ENCODE measurements at regions not wholly inside any gene's neighbourhood (a gene's known extent, or its start where the extent isn't known, plus 50 kb on each side); places are given as distances from the start of the nearest gene placed in this dataset.

GRCh38 chr5:174338185-174339010, 292.9 kb downstream of the NSG2 start:
- Histone ChIP-seq H3K9me3 (ENCODE audit: control extremely low read depth in 1 of 5, control insufficient read depth in 4 of 5, insufficient read depth in 2 of 5, low read depth in 1 of 5, low read length in 4 of 5) (no peaks in the 10 kb centered on the region), H3K27ac (ENCODE audit: insufficient read depth in 1 of 2, low read depth in 1 of 2, low read length in 2 of 2, poor library complexity in 1 of 2, severe bottlenecking in 2 of 2) (no peak overlapping the region), H3K27me3 (replicated peaks in 2 of 5; ENCODE audit: control insufficient read depth in 4 of 5, insufficient read depth in 5 of 5, low read length in 4 of 5) (peaks cover 4 to 52% (median 12%) of the 10 kb centered on the region in 5 experiments), H3K4me1 (ENCODE audit: control extremely low read depth in 1 of 4, control insufficient read depth in 4 of 4, insufficient read depth in 4 of 4, low read length in 3 of 4) (no peaks in the 10 kb centered on the region), H3K36me3 (ENCODE audit: control insufficient read depth in 4 of 4, insufficient read depth in 4 of 4, low read length in 3 of 4) (no peaks in the 10 kb centered on the region), H3K4me3 (ENCODE audit: control insufficient read depth in 1 of 7, extremely low read depth in 1 of 7, insufficient read depth in 4 of 7, low read depth in 2 of 7, low read length in 6 of 7) (no peak overlapping the region)
- POLR2A ChIA-PET, result interaction anchor here (0.6 kb wide), 1 partner anchor 75 kb away, joined by 4 read pairs; no protein-coding TSS in a partner anchor
- CTCF ChIA-PET, result no interaction called here
- DNase-seq, result no peak
- WGBS (ENCODE audit: insufficient coverage), result 50% methylated on average over 9 of the region's 13 CpGs

DNA sequence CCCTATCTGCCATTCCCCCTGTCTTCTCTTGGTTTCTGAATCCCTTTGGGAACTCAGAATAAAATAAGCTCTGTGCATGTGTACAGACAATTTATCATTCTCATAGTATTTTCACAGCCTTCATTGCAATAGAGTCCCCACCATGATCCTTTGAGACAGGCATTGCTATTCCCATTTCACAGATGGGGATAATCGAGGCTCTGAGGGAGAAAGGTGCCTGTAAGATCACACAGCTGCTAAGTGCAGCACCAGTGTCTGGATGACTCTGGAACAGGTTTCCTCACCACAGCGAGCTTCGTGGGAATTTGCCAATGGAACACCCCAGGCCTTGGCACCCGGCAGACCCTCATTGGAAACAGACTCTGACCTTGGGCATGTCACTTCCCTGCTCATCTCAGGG, 293.6 kb downstream of the NSG2 start:
- Histone ChIP-seq H3K9me3 (ENCODE audit: control extremely low read depth in 1 of 5, control insufficient read depth in 4 of 5, insufficient read depth in 2 of 5, low read depth in 1 of 5, low read length in 4 of 5) (no peaks in the 10 kb centered on the region), H3K4me1 (ENCODE audit: control extremely low read depth in 1 of 4, control insufficient read depth in 4 of 4, insufficient read depth in 4 of 4, low read length in 3 of 4) (no peaks in the 10 kb centered on the region), H3K36me3 (ENCODE audit: control insufficient read depth in 4 of 4, insufficient read depth in 4 of 4, low read length in 3 of 4) (no peaks in the 10 kb centered on the region), H3K27me3 (replicated peaks in 2 of 5; ENCODE audit: control insufficient read depth in 4 of 5, insufficient read depth in 5 of 5, low read length in 4 of 5) (peaks cover 4 to 52% (median 12%) of the 10 kb centered on the region in 5 experiments), H3K27ac (ENCODE audit: insufficient read depth in 1 of 2, low read depth in 1 of 2, low read length in 2 of 2, poor library complexity in 1 of 2, severe bottlenecking in 2 of 2) (no peak overlapping the region), H3K4me3 (ENCODE audit: control insufficient read depth in 1 of 7, extremely low read depth in 1 of 7, insufficient read depth in 4 of 7, low read depth in 2 of 7, low read length in 6 of 7) (no peak overlapping the region)
- 77% methylated on average over 4 of the region's 4 CpGs for WGBS (ENCODE audit: insufficient coverage)
- ChIA-PET POLR2A (no interaction called here), CTCF (no interaction called here)
- no peak for DNase-seq

- Histone ChIP-seq H3K27ac (ENCODE audit: insufficient read depth in 1 of 2, low read depth in 1 of 2, low read length in 2 of 2, poor library complexity in 1 of 2, severe bottlenecking in 2 of 2) (no peak overlapping the region), H3K36me3 (ENCODE audit: control insufficient read depth in 4 of 4, insufficient read depth in 4 of 4, low read length in 3 of 4) (no peaks in the 10 kb centered on the region), H3K27me3 (replicated peaks in 2 of 5; ENCODE audit: control insufficient read depth in 4 of 5, insufficient read depth in 5 of 5, low read length in 4 of 5) (peaks cover 4 to 57% (median 12%) of the 10 kb centered on the region in 5 experiments), H3K9me3 (ENCODE audit: control extremely low read depth in 1 of 5, control insufficient read depth in 4 of 5, insufficient read depth in 2 of 5, low read depth in 1 of 5, low read length in 4 of 5) (no peaks in the 10 kb centered on the region), H3K4me1 (ENCODE audit: control extremely low read depth in 1 of 4, control insufficient read depth in 4 of 4, insufficient read depth in 4 of 4, low read length in 3 of 4) (no peaks in the 10 kb centered on the region), H3K4me3 (ENCODE audit: control insufficient read depth in 1 of 7, extremely low read depth in 1 of 7, insufficient read depth in 4 of 7, low read depth in 2 of 7, low read length in 6 of 7) (no peak overlapping the region)
- 100% methylated on average over 2 of the region's 5 CpGs for WGBS (ENCODE audit: insufficient coverage)
- no peak for DNase-seq
- CTCF ChIA-PET, result interaction anchor here (0.9 kb wide), 1 partner anchor 23 kb away, joined by 3 read pairs; no protein-coding TSS in a partner anchor
- POLR2A ChIA-PET, result no interaction called here
Measured at GRCh38 chr5:174340226-174340625, 294.7 kb downstream of the NSG2 start.

DNA sequence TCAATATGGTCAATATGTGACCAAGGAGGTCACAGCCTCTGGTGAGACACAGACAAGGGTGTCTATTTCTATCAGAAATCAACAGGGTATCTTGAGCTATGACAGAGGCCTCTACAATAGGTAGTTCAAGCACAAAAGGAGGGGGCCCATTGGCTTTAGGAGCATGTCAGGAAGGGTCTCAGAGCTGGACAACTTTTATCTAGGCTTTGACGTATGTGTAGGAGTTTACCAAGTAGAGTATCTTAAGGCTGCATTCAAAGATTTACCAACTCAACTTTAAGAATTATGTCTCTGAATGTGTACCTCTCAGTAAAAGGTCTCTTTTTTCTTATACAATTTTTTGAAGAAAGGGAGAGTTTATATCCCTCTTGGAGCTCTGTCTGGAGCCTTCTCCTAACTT, 297.2 kb downstream of the NSG2 start:
- no peaks in the 10 kb centered on the region for H3K36me3 ChIP-seq (ENCODE audit: control insufficient read depth in 4 of 4, insufficient read depth in 4 of 4, low read length in 3 of 4)

DNA sequence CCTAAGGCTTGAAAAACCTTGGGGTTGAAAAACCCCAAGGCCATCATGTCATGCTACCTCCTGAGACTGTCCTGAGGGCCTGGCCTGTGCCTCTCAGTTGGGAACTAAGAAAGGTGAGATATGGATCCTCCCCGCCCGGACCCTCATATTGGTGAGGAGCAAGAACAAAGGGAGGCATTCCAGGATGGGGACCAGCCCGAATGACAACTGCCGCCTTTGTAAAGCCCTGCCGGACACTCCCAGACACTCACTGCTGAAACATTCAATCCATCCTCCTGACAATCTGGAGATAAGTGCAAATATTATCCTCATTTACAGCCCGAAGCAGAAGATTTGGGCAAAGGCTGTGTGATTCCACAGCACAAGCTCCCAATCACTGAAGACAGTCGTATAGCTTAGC, 298.3 kb downstream of the NSG2 start:
- H3K27me3 ChIP-seq (replicated peaks in 2 of 5; ENCODE audit: control insufficient read depth in 4 of 5, insufficient read depth in 5 of 5, low read length in 4 of 5), result peaks cover 2 to 36% (median 9%) of the 10 kb centered on the region in 5 experiments
- H3K36me3 ChIP-seq (ENCODE audit: control insufficient read depth in 4 of 4, insufficient read depth in 4 of 4, low read length in 3 of 4), result no peaks in the 10 kb centered on the region
- ChIA-PET CTCF (no interaction called here), POLR2A (no interaction called here)
- H3K27ac ChIP-seq (ENCODE audit: insufficient read depth in 1 of 2, low read depth in 1 of 2, low read length in 2 of 2, poor library complexity in 1 of 2, severe bottlenecking in 2 of 2), result no peak overlapping the region
- no peaks in the 10 kb centered on the region for H3K4me1 ChIP-seq (ENCODE audit: control extremely low read depth in 1 of 4, control insufficient read depth in 4 of 4, insufficient read depth in 4 of 4, low read length in 3 of 4)
- H3K9me3 ChIP-seq (ENCODE audit: control extremely low read depth in 1 of 5, control insufficient read depth in 4 of 5, insufficient read depth in 2 of 5, low read depth in 1 of 5, low read length in 4 of 5), result no peaks in the 10 kb centered on the region
- no peak overlapping the region for H3K4me3 ChIP-seq (ENCODE audit: control insufficient read depth in 1 of 7, extremely low read depth in 1 of 7, insufficient read depth in 4 of 7, low read depth in 2 of 7, low read length in 6 of 7)
- DNase-seq, result no peak
- 96% methylated on average over 5 of the region's 7 CpGs for WGBS (ENCODE audit: insufficient coverage)

More for the DNA sequence above, 297.2 kb downstream of the NSG2 start:
- no peak for DNase-seq
- CTCF ChIA-PET, result no interaction called here
- no peak overlapping the region for H3K27ac ChIP-seq (ENCODE audit: insufficient read depth in 1 of 2, low read depth in 1 of 2, low read length in 2 of 2, poor library complexity in 1 of 2, severe bottlenecking in 2 of 2)
- POLR2A ChIA-PET, result no interaction called here
- no peak overlapping the region for H3K4me3 ChIP-seq (ENCODE audit: control insufficient read depth in 1 of 7, extremely low read depth in 1 of 7, insufficient read depth in 4 of 7, low read depth in 2 of 7, low read length in 6 of 7)
- no peaks in the 10 kb centered on the region for H3K4me1 ChIP-seq (ENCODE audit: control extremely low read depth in 1 of 4, control insufficient read depth in 4 of 4, insufficient read depth in 4 of 4, low read length in 3 of 4)
- no CpG with 5 or more reads among the region's 1 CpG for WGBS (ENCODE audit: insufficient coverage)
- peaks cover 2 to 44% (median 12%) of the 10 kb centered on the region in 5 experiments for H3K27me3 ChIP-seq (replicated peaks in 2 of 5; ENCODE audit: control insufficient read depth in 4 of 5, insufficient read depth in 5 of 5, low read length in 4 of 5)
- H3K9me3 ChIP-seq (ENCODE audit: control extremely low read depth in 1 of 5, control insufficient read depth in 4 of 5, insufficient read depth in 2 of 5, low read depth in 1 of 5, low read length in 4 of 5), result no peaks in the 10 kb centered on the region

DNA sequence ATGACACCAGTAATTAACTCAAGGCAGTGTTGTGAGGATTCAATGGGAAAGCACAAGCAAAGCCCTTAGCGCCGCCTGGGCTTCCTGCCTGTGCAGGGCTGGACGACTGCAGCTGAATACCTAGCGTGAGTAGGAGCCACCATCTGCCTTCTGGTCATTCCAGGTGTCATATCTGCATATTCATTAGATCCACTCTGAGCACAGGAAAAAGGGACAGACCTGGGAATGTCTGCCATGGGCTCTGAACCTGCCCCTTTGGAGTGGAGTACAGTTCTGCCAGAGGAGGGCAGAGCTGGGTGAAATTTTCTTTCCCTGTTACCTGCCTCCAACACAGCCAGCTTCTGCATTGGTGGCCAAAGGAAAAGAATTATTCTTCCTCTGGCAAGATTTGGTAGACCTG, 298.8 kb downstream of the NSG2 start:
- ChIA-PET CTCF (no interaction called here), POLR2A (no interaction called here)
- Histone ChIP-seq H3K27ac (ENCODE audit: insufficient read depth in 1 of 2, low read depth in 1 of 2, low read length in 2 of 2, poor library complexity in 1 of 2, severe bottlenecking in 2 of 2) (no peak overlapping the region), H3K9me3 (ENCODE audit: control extremely low read depth in 1 of 5, control insufficient read depth in 4 of 5, insufficient read depth in 2 of 5, low read depth in 1 of 5, low read length in 4 of 5) (no peaks in the 10 kb centered on the region), H3K4me3 (ENCODE audit: control insufficient read depth in 1 of 7, extremely low read depth in 1 of 7, insufficient read depth in 4 of 7, low read depth in 2 of 7, low read length in 6 of 7) (no peak overlapping the region), H3K36me3 (ENCODE audit: control insufficient read depth in 4 of 4, insufficient read depth in 4 of 4, low read length in 3 of 4) (no peaks in the 10 kb centered on the region), H3K27me3 (replicated peaks in 2 of 5; ENCODE audit: control insufficient read depth in 4 of 5, insufficient read depth in 5 of 5, low read length in 4 of 5) (peaks cover under 1 to 36% (median 8%) of the 10 kb centered on the region in 5 experiments), H3K4me1 (ENCODE audit: control extremely low read depth in 1 of 4, control insufficient read depth in 4 of 4, insufficient read depth in 4 of 4, low read length in 3 of 4) (no peaks in the 10 kb centered on the region)
- WGBS (ENCODE audit: insufficient coverage), result 77% methylated on average over 4 of the region's 4 CpGs
- DNase-seq, result no peak

- Histone ChIP-seq H3K4me1 (ENCODE audit: control extremely low read depth in 1 of 4, control insufficient read depth in 4 of 4, insufficient read depth in 4 of 4, low read length in 3 of 4) (no peaks in the 10 kb centered on the region), H3K9me3 (ENCODE audit: control extremely low read depth in 1 of 5, control insufficient read depth in 4 of 5, insufficient read depth in 2 of 5, low read depth in 1 of 5, low read length in 4 of 5) (no peaks in the 10 kb centered on the region), H3K4me3 (ENCODE audit: control insufficient read depth in 1 of 7, extremely low read depth in 1 of 7, insufficient read depth in 4 of 7, low read depth in 2 of 7, low read length in 6 of 7) (no peak overlapping the region), H3K27ac (ENCODE audit: insufficient read depth in 1 of 2, low read depth in 1 of 2, low read length in 2 of 2, poor library complexity in 1 of 2, severe bottlenecking in 2 of 2) (no peak overlapping the region), H3K27me3 (replicated peaks in 2 of 5; ENCODE audit: control insufficient read depth in 4 of 5, insufficient read depth in 5 of 5, low read length in 4 of 5) (peaks cover 0 to 33% (median 4%) of the 10 kb centered on the region in 5 experiments), H3K36me3 (ENCODE audit: control insufficient read depth in 4 of 4, insufficient read depth in 4 of 4, low read length in 3 of 4) (no peaks in the 10 kb centered on the region)
- CTCF ChIA-PET, result no interaction called here
- WGBS (ENCODE audit: insufficient coverage), result 100% methylated on average over 1 of the region's 1 CpG
- POLR2A ChIA-PET, result no interaction called here
- DNase-seq, result no peak
Measured at GRCh38 chr5:174347183-174347582, 301.7 kb downstream of the NSG2 start.

Measured in common myeloid progenitor, CD34-positive (primary cell).